HG02981 (cell line): ENCODE measurements at regions not wholly inside any gene's neighbourhood (a gene's known extent, or its start where the extent isn't known, plus 50 kb on each side); places are given as distances from the start of the nearest gene placed in this dataset.
"Not testable (repeated sequence)": the region's sequence is repeated elsewhere in the genome, so short reads cannot be mapped to it uniquely, and the experiment has no call there.

Experiments
- ATAC-seq: cut with Tn5 transposase; IDR thresholded peaks from one replicate; pipeline ENCODE4 v1.9.1; 2021; ENCODE audit warnings: mild to moderate bottlenecking, moderate library complexity; ENCODE audit not compliant: unreplicated experiment

DNA sequence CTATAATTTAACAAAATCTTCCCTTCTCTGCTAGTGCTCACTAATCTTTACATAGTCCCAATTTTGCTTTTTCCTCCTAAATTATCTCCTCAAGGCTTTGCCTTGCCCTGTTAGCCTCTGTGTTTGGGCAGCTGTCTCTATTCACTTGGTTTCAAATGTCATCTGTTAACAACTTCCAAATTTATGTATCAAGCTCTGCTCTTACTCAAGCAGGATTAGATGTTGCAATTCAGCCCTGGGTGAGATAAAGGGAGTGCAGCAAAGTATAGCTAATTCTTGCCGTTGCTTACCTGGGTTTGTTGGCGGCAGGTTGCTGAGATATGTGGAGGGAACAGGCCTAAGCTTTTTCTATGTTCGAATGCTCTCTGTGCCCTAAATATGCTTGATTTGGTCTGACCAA, 483.8 kb downstream of the DMAC1 start:
- no peak for ATAC-seq

GRCh38 chr9:7315116-7315515, 484.5 kb downstream of the DMAC1 start:
- ATAC-seq, result no peak

DNA sequence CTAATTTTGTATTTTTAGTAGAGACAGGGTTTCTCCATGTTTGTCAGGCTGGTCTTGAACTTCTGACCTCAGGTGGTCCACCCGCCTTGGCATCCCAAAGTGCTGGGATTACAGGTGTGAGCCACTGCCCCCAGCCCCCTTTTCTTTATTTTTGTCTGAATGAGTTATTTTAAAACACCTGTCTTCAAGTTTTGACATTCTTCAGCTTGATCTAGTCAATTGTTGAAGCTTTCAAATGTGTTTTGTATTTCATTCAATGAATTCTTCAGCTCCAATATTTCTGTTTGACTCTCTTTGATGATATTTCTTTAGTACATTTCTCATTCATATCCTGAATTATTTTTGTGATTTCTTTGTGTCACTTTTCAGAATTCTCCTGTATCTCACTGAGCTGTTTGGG, 486.2 kb downstream of the DMAC1 start:
- ATAC-seq, result no peak

GRCh38 chr9:7309051-7309450, 490.5 kb downstream of the DMAC1 start:
- not testable (repeated sequence) for ATAC-seq

DNA sequence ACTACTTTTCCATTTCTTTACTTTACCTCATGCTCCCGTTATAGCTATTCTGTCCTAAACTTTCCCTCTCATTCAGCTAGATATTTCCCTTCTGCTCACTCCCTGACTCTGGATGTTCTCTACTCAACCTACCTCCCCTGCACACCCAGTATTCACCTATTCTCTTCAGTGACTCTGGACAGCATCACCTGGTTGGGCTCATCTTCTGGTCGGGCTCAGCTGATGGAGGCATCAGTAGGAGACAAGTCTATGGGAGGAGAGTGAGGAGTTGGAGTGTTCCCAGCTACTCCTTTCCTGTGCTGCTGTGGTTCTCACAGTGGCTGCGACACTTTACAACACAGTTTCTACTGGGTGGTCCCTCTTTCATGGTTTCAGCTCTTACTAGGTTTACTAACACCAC, 493.9 kb downstream of the DMAC1 start:
- no peak for ATAC-seq

- no peak for ATAC-seq
Measured at GRCh38 chr9:7304627-7304995, 495.0 kb downstream of the DMAC1 start.

DNA sequence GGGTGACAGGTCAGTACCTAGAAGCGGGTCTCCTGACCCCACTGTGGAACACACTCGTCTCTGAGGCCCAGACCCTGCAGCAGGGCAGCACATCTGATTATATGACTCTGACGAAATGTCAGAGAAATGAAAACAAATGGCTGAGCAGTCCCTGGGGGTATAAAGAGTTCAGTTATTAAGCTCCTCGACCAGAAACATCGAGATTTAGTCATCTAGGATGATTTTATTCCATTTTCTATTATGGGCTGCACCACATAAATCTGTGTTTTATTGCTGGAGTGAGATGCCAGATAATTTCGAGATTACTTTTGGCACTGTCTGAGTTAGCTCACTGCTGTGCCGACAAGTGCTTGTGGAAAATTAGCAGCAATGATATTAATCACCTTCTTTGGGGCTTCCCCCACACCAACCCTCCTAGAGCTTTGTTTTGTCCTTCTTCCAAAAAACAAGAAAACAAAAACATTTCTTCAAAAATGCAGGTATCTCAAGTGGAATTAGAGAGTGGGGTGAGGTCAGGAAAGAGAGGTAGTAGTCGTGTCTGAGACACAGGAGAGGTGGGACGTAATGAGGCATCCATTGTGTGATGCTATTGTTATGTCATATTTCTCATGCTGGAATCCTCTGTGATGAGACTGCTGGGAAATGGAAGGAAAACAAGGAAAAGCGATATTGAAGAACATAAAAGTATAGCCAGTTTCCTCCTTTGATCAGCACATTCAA, 495.5 kb downstream of the DMAC1 start:
- ATAC-seq, result no peak

DNA sequence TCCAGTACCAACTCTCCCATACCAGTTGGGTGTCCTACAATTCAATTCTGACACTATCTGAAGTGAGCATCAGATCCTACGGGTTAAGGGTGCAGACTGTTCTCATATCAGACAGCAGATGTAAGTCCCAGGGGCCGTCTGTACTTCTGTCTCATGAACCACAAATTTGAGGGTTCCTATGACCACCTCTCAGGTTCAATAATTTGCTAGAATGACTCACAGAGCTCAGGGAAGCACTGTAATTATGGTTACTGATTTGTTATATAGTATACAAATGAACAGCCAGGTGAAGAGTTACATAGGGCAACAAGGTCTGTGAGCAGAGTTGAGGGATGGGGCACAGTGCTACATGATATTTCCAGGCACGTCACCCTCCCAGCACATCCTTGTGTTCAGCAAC, 499.1 kb downstream of the DMAC1 start:
- peak; percentile 63 for ATAC-seq

- ATAC-seq, result peak; percentile 92
Measured at GRCh38 chr9:7298123-7298522, 501.5 kb downstream of the DMAC1 start.

- no peak for ATAC-seq
Measured at GRCh38 chr9:7297521-7297920, 502.1 kb downstream of the DMAC1 start.

- ATAC-seq, result no peak
Measured at GRCh38 chr9:7293091-7293490, 506.5 kb downstream of the DMAC1 start.

- peak; percentile 75 for ATAC-seq
Measured at GRCh38 chr9:7289773-7290172, 509.8 kb downstream of the DMAC1 start.

GRCh38 chr9:7287986-7288385, 511.6 kb downstream of the DMAC1 start:
- no peak for ATAC-seq

DNA sequence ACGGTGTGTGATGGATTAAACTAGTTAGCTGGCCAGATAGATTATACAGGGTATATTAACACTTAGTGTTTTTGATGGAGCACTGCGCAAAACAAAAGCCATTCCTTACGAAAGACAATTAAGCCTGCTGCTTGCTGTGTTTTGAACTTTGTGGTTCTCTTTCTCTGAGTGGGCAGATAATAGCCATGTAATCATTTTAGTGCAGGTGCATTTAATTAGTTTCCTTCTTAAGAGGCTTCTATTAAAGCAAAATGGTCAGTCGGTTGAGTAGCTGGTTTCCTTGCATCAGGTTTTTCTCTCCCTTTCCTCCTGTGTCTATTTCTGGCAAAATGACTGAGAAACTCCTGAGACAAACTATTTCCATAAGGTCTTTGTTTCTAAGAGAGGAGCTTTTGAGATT, 512.5 kb downstream of the DMAC1 start:
- no peak for ATAC-seq

- ATAC-seq, result no peak
Measured at GRCh38 chr9:7286101-7286500, 513.5 kb downstream of the DMAC1 start.

- ATAC-seq, result no peak
Measured at GRCh38 chr9:7285199-7285598, 514.4 kb downstream of the DMAC1 start.

DNA sequence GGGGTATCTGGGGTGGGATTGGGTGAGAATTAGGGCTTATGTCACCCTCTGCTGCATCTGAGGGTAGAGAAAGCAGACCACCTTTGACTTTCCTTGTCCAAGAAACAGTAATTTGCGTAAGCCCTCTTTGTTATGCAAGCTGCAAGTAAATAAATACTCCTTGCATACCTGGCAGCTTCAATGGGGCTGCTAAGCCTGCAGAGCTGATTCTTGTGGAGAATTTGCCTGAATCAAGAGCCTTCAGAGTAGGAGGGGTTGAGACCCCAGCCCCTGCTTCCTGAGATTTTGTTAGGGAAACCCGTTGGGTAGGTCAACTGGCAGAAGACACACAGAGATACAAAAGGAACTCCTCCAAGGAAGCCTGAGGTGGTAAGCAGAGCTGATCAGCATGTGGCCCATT, 515.1 kb downstream of the DMAC1 start:
- ATAC-seq, result no peak

DNA sequence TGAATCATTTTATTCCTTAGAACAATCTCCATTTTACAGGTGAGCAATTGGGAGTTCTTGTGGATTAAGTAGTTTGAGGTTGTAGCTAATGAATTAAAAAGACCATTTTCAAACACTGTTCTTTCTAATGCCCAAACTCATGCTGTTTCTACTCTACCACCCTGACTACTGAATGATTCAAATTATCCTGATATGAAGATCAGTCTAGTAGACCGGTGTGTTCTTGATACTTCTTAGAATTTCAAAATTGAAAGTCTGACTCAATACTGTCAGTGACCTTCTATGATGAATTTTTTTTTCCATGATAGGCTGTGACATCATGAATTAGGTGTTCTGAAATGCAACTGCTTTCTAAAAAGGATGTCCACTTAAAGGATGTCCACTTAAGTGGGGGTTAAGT, 515.5 kb downstream of the DMAC1 start:
- ATAC-seq, result no peak

- no peak for ATAC-seq
Measured at GRCh38 chr9:7273575-7273974, 515.8 kb downstream of the KDM4C start.

DNA sequence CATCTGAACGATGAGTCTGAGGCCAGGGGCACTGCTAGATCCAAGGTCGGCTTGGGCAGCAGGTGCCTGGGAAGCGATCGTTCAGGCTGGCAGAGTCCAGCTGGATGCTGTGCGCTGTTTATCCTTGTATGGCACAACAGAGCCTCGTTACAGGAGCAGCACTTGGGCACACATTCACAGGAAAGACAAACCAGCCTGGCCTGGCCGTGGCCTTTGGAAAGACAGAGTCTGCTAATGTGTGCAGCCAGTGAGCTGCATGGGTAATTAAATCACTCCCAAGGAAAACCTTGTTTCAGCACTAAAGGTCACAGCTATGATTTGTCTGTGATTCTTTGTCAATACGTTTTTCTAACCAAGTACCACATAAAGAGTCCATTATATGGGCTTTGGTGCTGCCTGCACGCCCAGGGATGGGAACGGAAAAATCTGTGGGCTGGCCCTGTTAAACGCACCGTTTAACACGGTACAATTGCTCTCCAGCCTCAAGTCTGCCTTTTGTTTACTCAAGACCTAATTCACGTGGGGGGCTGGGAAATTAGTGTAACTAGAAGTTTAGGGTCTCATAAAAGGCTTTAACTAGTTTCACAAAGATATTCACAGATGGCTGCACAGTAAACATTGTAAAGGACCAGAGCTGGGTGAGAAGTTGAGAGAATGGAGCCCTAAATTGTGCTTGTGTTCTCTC, 509.3 kb downstream of the KDM4C start:
- ATAC-seq, result no peak

GRCh38 chr9:7265181-7265580, 507.4 kb downstream of the KDM4C start:
- no peak for ATAC-seq

GRCh38 chr9:7259544-7260241, 501.9 kb downstream of the KDM4C start:
- ATAC-seq, result no peak
